ENCODE measurements at regions not wholly inside any gene's neighbourhood (a gene's known extent, or its start where the extent isn't known, plus 50 kb on each side); places are given as distances from the start of the nearest gene placed in this dataset.

- DNase-seq (ENCODE audit: low read depth in 4 of 4, low spot score in 1 of 4) = no peak
Observed at GRCh38 chr7:136076954-136077353, 99.8 kb upstream of the MTPN start.

- DNase-seq (ENCODE audit: low read depth in 4 of 4, low spot score in 1 of 4) = no peak
Observed at GRCh38 chr7:136074843-136075242, 97.7 kb upstream of the MTPN start.

- no peak for DNase-seq (ENCODE audit: low read depth in 4 of 4, low spot score in 1 of 4)
Observed at GRCh38 chr7:136072447-136072846, 95.3 kb upstream of the MTPN start.

GRCh38 chr7:136070736-136071505 lies 93.8 kb upstream of the MTPN start:
- no peak for DNase-seq (ENCODE audit: low read depth in 4 of 4, low spot score in 1 of 4)

GRCh38 chr7:136069840-136070529 lies 92.8 kb upstream of the MTPN start:
- no peak for DNase-seq (ENCODE audit: low read depth in 4 of 4, low spot score in 1 of 4)

- DNase-seq (ENCODE audit: low read depth in 4 of 4, low spot score in 1 of 4) = no peak
Observed at GRCh38 chr7:136067277-136067676, 90.1 kb upstream of the MTPN start.

GRCh38 chr7:136066304-136067143 lies 89.4 kb upstream of the MTPN start:
- DNase-seq (ENCODE audit: low read depth in 4 of 4, low spot score in 1 of 4) = no peak

GRCh38 chr7:136064627-136065237 lies 87.6 kb upstream of the MTPN start:
- no peak for DNase-seq (ENCODE audit: low read depth in 4 of 4, low spot score in 1 of 4)

GRCh38 chr7:136064081-136064480 lies 86.9 kb upstream of the MTPN start:
- peak in 1 of 4 experiments; percentile 1 for DNase-seq (ENCODE audit: low read depth in 4 of 4, low spot score in 1 of 4)

GRCh38 chr7:136063326-136063666 lies 86.1 kb upstream of the MTPN start:
- no peak for DNase-seq (ENCODE audit: low read depth in 4 of 4, low spot score in 1 of 4)

GRCh38 chr7:136062625-136063325 lies 85.6 kb upstream of the MTPN start:
- DNase-seq (ENCODE audit: low read depth in 4 of 4, low spot score in 1 of 4) = no peak

- DNase-seq (ENCODE audit: low read depth in 4 of 4, low spot score in 1 of 4) = no peak
Observed at GRCh38 chr7:136061433-136061832, 84.3 kb upstream of the MTPN start.

GRCh38 chr7:136058546-136058945 lies 81.4 kb upstream of the MTPN start:
- DNase-seq (ENCODE audit: low read depth in 4 of 4, low spot score in 1 of 4) = no peak

GRCh38 chr7:136057509-136057908 lies 80.3 kb upstream of the MTPN start:
- no peak for DNase-seq (ENCODE audit: low read depth in 4 of 4, low spot score in 1 of 4)

GRCh38 chr7:136056651-136057231 lies 79.6 kb upstream of the MTPN start:
- no peak for DNase-seq (ENCODE audit: low read depth in 4 of 4, low spot score in 1 of 4)

GRCh38 chr7:136055266-136055665 lies 78.1 kb upstream of the MTPN start:
- no peak for DNase-seq (ENCODE audit: low read depth in 4 of 4, low spot score in 1 of 4)

- no peak for DNase-seq (ENCODE audit: low read depth in 4 of 4, low spot score in 1 of 4)
Observed at GRCh38 chr7:136053689-136054485, 76.7 kb upstream of the MTPN start.

GRCh38 chr7:136051203-136051928 lies 74.2 kb upstream of the MTPN start:
- DNase-seq (ENCODE audit: low read depth in 4 of 4, low spot score in 1 of 4) = no peak

GRCh38 chr7:136050462-136050847 lies 73.3 kb upstream of the MTPN start:
- no peak for DNase-seq (ENCODE audit: low read depth in 4 of 4, low spot score in 1 of 4)
